Neuron (in vitro differentiated cells): ENCODE measurements at regions not wholly inside any gene's neighbourhood (a gene's known extent, or its start where the extent isn't known, plus 50 kb on each side); places are given as distances from the start of the nearest gene placed in this dataset.
"Not testable (repeated sequence)": the region's sequence is repeated elsewhere in the genome, so short reads cannot be mapped to it uniquely, and the experiment has no call there.

Experiments
- H2AFZ ChIP-seq: one replicate; pipeline ENCODE4 v1.6.1; 2013; ENCODE audit warnings: low read depth, mild to moderate bottlenecking, inconsistent platforms, low read length, moderate library complexity
- H3K27me3 ChIP-seq: one replicate; pipeline ENCODE4 v1.6.1; 2013; ENCODE audit warnings: low read length; ENCODE audit not compliant: insufficient read depth
- H3K36me3 ChIP-seq: one replicate; pipeline ENCODE4 v1.6.1; 2013; ENCODE audit warnings: low read length; ENCODE audit not compliant: insufficient read depth
- H3K4me1 ChIP-seq: one replicate; pipeline ENCODE4 v1.6.1; 2013; ENCODE audit warnings: low read length; ENCODE audit not compliant: insufficient read depth
- H3K4me3 ChIP-seq: 2 replicates; pipeline ENCODE4 v1.5.1; 2013; ENCODE audit warnings: mild to moderate bottlenecking, low read length, moderate library complexity
- H3K9me3 ChIP-seq: one replicate; pipeline ENCODE4 v1.6.1; 2013; ENCODE audit warnings: low read length

DNA sequence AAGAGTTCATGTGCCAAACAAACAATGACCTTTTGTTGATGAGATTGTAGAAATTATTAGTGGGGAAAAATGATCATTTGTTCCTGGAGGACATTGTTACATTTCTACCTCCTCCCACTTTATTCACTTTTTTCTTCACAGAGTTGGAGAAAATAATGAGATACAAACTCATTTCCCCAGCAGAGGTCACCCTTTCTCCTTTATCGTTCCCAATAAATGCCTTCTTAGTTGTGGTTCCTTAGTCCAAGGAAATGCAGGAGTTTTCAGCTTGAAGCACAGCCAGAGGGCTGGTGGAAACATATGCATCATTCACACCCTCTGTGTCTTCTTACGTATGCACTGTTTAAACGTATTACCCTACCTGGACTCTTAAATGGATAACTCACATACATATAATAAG lies 108.8 kb downstream of the SLC4A3 start:
- Histone ChIP-seq H3K27me3 (no peaks in the 10 kb centered on the region), H3K4me3 (no peak overlapping the region), H3K4me1 (peaks cover 4% of the 10 kb centered on the region), H2AFZ (no peak overlapping the region), H3K36me3 (no peaks in the 10 kb centered on the region), H3K9me3 (no peaks in the 10 kb centered on the region)

DNA sequence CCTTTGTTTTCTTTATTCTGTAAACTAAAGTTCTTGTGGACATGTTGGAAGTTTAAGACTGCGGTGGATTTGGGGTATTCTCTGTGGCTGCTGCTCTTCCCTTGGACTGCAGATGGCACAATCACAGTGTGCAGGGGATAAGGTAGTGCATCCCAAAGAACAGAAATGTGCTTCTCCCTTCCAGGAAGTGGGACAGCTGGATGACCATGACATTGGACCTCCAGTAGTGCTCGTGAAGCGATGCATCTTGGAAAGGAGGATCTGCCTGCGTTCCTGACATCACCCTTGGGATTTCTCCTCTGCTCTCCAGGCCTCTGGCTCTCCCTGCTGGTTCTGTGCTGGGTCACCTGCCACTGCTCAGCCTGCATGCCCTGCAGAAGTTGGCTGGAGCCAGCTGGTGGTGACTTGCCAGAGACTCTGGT lies 109.9 kb downstream of the SLC4A3 start:
- no peak overlapping the region for H2AFZ ChIP-seq
- H3K4me1 ChIP-seq, result peaks cover 4% of the 10 kb centered on the region
- no peak overlapping the region for H3K4me3 ChIP-seq
- no peaks in the 10 kb centered on the region for H3K27me3 ChIP-seq
- no peaks in the 10 kb centered on the region for H3K36me3 ChIP-seq
- no peaks in the 10 kb centered on the region for H3K9me3 ChIP-seq

DNA sequence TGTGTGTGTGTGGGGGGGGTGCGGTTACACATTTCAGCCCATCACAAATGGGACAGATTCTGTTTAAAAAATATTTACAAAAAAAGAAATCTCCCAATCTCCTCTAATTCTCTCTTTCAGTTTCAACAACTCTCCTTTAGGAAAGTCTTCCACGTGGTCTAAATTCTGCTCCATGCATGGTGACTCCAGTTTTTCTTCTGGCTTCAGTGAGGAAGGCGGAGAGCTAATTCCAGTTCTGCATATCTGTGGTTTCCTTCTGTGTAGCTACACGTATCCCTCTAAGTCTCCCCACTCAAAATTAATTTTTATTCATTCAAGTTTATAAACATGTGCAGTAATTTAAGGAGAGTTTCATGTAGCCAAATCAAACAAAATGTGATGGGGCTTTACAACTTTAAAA lies 111.6 kb downstream of the SLC4A3 start:
- Histone ChIP-seq H3K9me3 (no peaks in the 10 kb centered on the region), H3K4me1 (peaks cover 4% of the 10 kb centered on the region), H3K4me3 (no peak overlapping the region), H2AFZ (no peak overlapping the region), H3K36me3 (no peaks in the 10 kb centered on the region), H3K27me3 (no peaks in the 10 kb centered on the region)

DNA sequence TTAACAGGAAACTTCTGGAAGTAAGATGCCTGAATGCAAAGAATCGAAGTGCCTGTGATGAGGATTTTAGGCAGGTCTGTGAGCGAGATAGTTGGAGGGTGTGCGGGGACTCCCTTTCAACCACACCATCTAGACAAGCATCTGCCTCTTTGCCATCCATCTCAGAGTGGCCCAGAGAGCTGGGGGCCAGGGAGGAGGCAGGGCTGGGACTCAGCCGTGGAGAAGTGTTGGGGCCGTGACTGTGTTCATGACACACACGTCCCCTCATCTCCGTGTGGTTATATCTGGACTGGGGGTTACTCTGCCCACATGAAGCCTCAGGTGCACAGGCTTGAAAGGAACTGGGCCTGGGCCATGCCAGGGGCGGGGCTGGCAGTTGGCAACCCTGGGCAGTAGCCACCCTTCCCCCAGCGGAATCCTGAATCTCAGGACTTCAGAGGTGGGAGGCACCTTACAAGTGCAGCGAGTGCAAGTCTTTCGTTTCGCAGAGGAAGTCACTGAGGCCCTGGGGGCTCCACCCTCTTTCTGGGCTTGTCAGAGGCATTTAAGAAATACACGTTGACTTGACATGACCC lies 112.5 kb downstream of the SLC4A3 start:
- Histone ChIP-seq H3K4me1 (peaks cover 4% of the 10 kb centered on the region), H3K27me3 (no peaks in the 10 kb centered on the region), H2AFZ (no peak overlapping the region), H3K36me3 (no peaks in the 10 kb centered on the region), H3K4me3 (no peak overlapping the region), H3K9me3 (no peaks in the 10 kb centered on the region)

DNA sequence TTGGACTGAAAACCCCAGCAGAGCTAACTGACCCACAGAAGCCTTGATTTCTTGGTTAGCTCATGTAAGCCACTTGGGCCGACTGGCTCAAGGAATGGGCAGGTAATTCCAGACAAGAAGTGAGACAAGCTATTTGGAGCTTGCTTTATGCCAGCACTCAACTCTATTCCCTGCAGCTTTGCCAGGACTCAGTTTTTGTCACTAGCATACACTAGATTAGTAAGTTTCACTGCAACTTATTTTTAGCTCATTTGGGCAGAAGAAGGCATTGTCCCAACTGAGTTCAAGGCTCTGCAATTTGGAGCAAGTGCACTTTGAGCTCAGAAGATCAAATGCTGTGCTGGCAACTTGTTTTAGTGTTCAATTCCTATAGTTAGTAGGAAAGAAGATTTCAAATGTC lies 116.1 kb downstream of the SLC4A3 start:
- H3K9me3 ChIP-seq, result no peaks in the 10 kb centered on the region
- H2AFZ ChIP-seq, result no peak overlapping the region
- no peak overlapping the region for H3K4me3 ChIP-seq
- H3K36me3 ChIP-seq, result no peaks in the 10 kb centered on the region
- H3K4me1 ChIP-seq, result no peaks in the 10 kb centered on the region
- no peaks in the 10 kb centered on the region for H3K27me3 ChIP-seq

DNA sequence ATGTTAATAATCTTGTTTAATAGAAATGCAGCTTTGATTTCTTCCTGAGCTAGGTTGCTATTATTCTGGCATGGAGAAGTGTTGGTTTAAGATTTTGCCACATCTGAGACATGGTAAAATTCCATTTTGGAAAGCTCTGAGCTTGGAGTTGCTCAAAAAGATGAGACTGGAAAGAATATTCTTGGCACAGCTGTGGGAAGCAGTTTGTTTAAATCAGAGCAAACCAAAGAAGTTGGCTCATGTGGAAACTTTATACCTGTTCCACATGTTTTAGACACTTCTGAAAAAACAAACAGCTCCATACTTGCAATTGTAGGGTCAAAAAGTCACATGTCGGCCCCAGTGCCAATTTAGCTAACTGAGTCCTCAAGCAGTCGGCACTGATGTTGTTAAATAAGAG lies 116.6 kb downstream of the SLC4A3 start:
- Histone ChIP-seq H3K4me1 (no peaks in the 10 kb centered on the region), H3K36me3 (no peaks in the 10 kb centered on the region), H3K4me3 (no peak overlapping the region), H3K9me3 (no peaks in the 10 kb centered on the region), H2AFZ (no peak overlapping the region), H3K27me3 (no peaks in the 10 kb centered on the region)

DNA sequence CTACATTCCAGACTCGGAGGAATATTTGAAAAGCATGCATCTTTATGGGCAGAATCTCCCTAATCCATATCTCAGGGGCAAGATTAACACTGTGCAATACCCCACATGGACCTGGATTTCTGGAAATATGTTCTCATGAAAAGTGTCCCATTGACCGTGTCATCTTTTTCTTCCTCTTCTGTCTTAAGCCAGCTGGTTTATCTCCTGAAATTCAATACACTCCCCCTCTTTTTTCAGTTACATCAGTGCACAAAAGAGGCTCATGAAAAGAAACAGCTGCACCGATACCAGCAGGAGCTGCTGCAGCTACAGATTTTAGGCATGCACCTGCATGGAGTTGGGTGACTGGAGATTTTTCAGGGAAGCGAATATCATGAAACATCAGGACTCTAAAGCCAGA lies 117.2 kb downstream of the SLC4A3 start:
- Histone ChIP-seq H3K9me3 (no peaks in the 10 kb centered on the region), H3K4me1 (no peaks in the 10 kb centered on the region), H3K36me3 (no peaks in the 10 kb centered on the region), H3K4me3 (no peak overlapping the region), H2AFZ (no peak overlapping the region), H3K27me3 (no peaks in the 10 kb centered on the region)

DNA sequence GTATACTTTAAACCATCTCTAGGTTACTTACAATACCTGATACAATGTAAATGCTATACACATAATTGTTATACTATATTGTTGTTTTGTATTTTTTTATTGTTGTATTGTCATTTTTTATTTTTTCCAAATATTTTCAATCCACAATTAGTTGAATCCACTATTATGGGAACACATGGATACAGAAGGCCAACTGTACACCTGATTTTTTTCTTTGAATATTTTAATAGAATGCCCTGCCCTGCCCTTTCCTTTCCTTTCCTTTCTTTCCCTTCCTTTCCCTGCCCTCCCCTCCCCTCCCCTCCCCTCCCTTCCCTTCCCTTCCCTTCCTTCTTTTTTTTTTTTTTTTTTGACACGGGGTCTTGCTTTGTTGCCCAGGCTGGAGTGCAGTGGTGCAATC lies 120.2 kb downstream of the SLC4A3 start:
- peaks cover 2% of the 10 kb centered on the region for H3K9me3 ChIP-seq
- H3K27me3 ChIP-seq, result no peaks in the 10 kb centered on the region
- H3K36me3 ChIP-seq, result no peaks in the 10 kb centered on the region
- no peak overlapping the region for H2AFZ ChIP-seq
- H3K4me1 ChIP-seq, result no peaks in the 10 kb centered on the region
- H3K4me3 ChIP-seq, result no peak overlapping the region

DNA sequence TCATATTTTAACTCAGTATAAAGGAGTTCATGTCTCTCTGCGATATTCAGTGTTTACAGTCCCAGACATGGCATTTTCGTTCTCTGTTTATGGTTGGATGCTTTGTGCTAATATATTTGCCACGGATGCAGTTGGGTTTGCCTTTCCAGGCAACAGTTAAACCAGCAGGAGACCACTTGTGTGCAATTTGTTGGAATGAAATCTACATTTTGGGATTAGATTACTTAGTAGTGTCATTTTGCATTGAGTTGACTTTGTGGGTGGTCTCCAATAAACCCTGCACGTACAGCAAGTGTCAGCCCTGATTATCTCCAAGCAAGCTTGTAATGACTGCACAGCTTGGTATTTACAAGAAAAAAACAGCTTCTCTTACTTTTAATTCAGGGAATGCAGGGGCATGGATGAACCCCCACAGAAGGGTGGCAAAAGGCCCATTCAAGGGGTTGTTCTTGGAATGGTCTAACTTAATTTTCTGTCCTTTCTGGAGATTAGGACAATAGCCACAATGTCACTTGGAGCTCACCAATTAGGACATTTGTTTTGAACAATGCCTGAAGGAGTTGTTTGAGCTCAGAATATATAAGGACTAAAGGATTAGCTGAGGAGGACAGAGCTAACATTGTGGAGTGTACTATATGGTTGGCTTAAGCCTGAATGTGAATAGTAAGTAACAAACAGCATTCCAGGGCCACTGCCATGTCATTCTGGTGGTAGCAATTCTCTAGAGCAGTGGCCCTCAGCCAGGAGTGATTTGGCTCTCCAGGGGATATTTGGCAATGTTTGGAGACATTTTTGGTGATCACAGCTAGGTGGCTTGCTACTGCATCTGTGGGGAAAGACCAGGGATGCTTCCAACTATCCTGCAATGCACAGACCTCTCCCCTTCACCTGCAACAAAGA lies 121.5 kb downstream of the SLC4A3 start:
- H2AFZ ChIP-seq, result no peak overlapping the region

DNA sequence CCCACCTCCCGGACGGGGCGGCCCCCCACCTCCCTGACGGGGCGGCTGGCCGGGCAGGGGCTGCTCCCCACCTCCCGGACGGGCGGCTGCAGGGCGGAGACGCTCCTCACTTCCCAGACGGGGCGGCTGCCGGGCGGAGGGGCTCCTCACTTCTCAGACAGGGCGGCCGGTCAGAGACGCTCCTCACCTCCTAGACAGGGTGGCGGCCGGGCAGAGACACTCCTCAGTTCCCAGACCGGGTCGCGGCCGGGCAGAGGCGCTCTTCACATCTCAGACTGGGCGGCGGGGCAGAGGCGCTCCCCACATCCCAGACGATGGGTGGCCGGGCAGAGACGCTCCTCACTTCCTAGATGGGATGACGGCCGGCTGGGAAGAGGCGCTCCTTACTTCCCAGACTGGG lies 123.7 kb downstream of the SLC4A3 start:
- H3K27me3 ChIP-seq, H2AFZ ChIP-seq, H3K4me3 ChIP-seq, H3K9me3 ChIP-seq, H3K36me3 ChIP-seq, H3K4me1 ChIP-seq: not testable (repeated sequence)

More for the DNA sequence above, 121.5 kb downstream of the SLC4A3 start:
- Histone ChIP-seq H3K36me3 (no peaks in the 10 kb centered on the region), H3K9me3 (peaks cover 2% of the 10 kb centered on the region), H3K4me1 (no peaks in the 10 kb centered on the region), H3K4me3 (no peak overlapping the region), H3K27me3 (no peaks in the 10 kb centered on the region)

DNA sequence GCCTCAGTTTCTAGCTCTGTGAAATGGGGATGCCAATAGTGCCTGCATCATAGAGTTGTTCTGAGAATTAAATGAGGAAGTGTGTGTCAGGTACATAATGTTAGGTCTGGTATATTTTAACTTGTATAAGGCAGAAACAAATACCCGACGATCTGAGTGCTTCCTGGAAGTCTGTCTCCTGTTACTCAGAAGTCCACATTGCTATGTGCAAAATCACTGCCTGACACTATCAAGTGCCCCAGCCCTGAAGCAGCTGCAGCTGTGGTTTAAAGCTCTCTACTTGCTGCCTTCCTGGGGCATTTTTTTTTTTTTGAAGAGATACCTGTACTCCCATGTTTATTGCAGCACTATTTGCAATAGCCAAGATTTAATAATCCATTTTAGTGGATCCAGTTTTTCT lies 125.3 kb downstream of the SLC4A3 start:
- H3K27me3 ChIP-seq, result no peaks in the 10 kb centered on the region

DNA sequence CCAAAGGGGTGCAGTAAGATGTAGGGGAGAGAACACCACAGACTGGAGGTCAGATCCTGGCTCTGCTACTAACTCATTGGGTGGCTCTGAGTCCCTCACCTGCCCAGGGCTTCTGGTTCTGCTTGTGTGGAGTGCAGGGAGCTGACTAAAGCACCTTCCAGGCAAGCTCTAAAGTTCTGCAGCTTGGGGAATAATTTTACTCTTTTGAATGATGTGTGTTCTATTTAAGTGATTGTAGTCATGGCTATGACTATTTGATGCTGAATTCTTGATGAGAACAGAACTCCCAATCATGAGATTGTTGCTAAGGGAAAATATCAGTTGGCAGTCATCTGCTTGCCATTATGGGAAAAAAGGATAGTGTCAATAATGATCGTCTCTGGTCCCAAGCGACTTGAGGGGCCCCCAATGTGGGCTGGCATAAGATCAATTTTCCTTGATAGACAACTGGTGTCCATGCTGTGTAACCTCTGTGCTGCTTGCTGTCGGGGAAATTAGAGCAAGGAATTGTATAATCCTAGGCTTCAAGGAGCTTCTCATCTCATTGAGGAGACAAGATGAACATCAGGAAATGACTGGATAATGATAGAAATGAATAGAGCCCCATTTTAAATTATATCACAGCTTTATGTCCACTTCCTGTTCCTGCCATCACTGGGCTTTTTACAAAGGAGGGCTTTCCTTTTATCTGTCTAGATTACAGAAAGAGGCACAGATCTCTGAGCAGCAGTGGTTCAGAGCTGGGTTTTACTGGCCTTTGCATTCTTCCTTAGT lies 131.7 kb downstream of the SLC4A3 start:
- Histone ChIP-seq H3K27me3 (no peaks in the 10 kb centered on the region), H3K36me3 (no peaks in the 10 kb centered on the region), H3K9me3 (peaks cover 2% of the 10 kb centered on the region), H2AFZ (no peak overlapping the region), H3K4me1 (no peaks in the 10 kb centered on the region), H3K4me3 (no peak overlapping the region)

More for the DNA sequence above, 125.3 kb downstream of the SLC4A3 start:
- Histone ChIP-seq H3K9me3 (peaks cover 4% of the 10 kb centered on the region), H3K36me3 (no peaks in the 10 kb centered on the region), H3K4me1 (no peaks in the 10 kb centered on the region), H2AFZ (no peak overlapping the region), H3K4me3 (no peak overlapping the region)

DNA sequence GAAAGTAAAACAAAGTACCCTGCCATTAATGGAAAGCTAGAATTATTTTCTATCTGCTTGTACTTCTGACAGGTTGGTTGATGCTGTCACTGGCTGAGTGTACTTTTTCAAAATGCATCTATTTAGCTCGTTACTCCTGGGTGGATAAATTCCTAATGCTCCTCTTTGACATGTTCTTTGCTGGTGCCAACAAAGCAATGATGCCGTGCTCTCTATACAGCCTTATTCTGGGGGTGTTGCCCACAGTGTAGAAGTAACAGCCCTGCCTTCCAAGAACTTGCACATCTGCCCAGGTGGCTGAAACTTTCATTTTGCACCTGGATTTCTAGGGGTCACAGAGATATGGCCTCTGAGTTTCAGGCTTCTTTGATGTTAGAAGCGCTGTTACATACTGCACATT lies 132.4 kb downstream of the SLC4A3 start:
- peaks cover under 1% of the 10 kb centered on the region for H3K9me3 ChIP-seq
- H3K36me3 ChIP-seq, result no peaks in the 10 kb centered on the region
- no peaks in the 10 kb centered on the region for H3K4me1 ChIP-seq
- H3K27me3 ChIP-seq, result no peaks in the 10 kb centered on the region
- H2AFZ ChIP-seq, result no peak overlapping the region
- no peak overlapping the region for H3K4me3 ChIP-seq
